ENCODE measurements at regions not wholly inside any gene's neighbourhood (a gene's known extent, or its start where the extent isn't known, plus 50 kb on each side); places are given as distances from the start of the nearest gene placed in this dataset.
"Not testable (repeated sequence)": the region's sequence is repeated elsewhere in the genome, so short reads cannot be mapped to it uniquely, and the experiment has no call there.

GRCh38 chr3:177476921-177477435 lies 279.7 kb upstream of the TBL1XR1 start:
- no peak for DNase-seq (ENCODE audit: low read depth)

- DNase-seq (ENCODE audit: low read depth), result no peak
These were observed 281.0 kb upstream of the TBL1XR1 start for GRCh38 chr3:177478170-177478867.

- DNase-seq (ENCODE audit: low read depth), result no peak
These were observed 282.3 kb upstream of the TBL1XR1 start for GRCh38 chr3:177479630-177480029.

- no peak for DNase-seq (ENCODE audit: low read depth)
These were observed 284.0 kb upstream of the TBL1XR1 start for GRCh38 chr3:177481329-177481728.

GRCh38 chr3:177482048-177482691 lies 284.9 kb upstream of the TBL1XR1 start:
- DNase-seq (ENCODE audit: low read depth), result no peak

GRCh38 chr3:177483182-177483967 lies 286.1 kb upstream of the TBL1XR1 start:
- DNase-seq (ENCODE audit: low read depth), result no peak

GRCh38 chr3:177484206-177484605 lies 286.9 kb upstream of the TBL1XR1 start:
- no peak for DNase-seq (ENCODE audit: low read depth)

- no peak for DNase-seq (ENCODE audit: low read depth)
These were observed 287.6 kb upstream of the TBL1XR1 start for GRCh38 chr3:177484926-177485325.

- no peak for DNase-seq (ENCODE audit: low read depth)
These were observed 290.4 kb upstream of the TBL1XR1 start for GRCh38 chr3:177487635-177488186.

- DNase-seq (ENCODE audit: low read depth), result no peak
These were observed 291.5 kb upstream of the TBL1XR1 start for GRCh38 chr3:177488740-177489139.

- DNase-seq (ENCODE audit: low read depth), result no peak
These were observed 293.3 kb upstream of the TBL1XR1 start for GRCh38 chr3:177490626-177491025.

- no peak for DNase-seq (ENCODE audit: low read depth)
These were observed 294.2 kb upstream of the TBL1XR1 start for GRCh38 chr3:177491296-177492032.

GRCh38 chr3:177493091-177493490 lies 295.8 kb upstream of the TBL1XR1 start:
- DNase-seq (ENCODE audit: low read depth), result no peak

GRCh38 chr3:177494216-177494615 lies 296.9 kb upstream of the TBL1XR1 start:
- no peak for DNase-seq (ENCODE audit: low read depth)

- no peak for DNase-seq (ENCODE audit: low read depth)
These were observed 298.3 kb upstream of the TBL1XR1 start for GRCh38 chr3:177495566-177495965.

- no peak for DNase-seq (ENCODE audit: low read depth)
These were observed 301.0 kb upstream of the TBL1XR1 start for GRCh38 chr3:177498037-177498857.

- DNase-seq (ENCODE audit: low read depth), result not testable (repeated sequence)
These were observed 301.8 kb upstream of the TBL1XR1 start for GRCh38 chr3:177499039-177499438.

GRCh38 chr3:177499779-177500423 lies 302.6 kb upstream of the TBL1XR1 start:
- DNase-seq (ENCODE audit: low read depth), result no peak

- no peak for DNase-seq (ENCODE audit: low read depth)
These were observed 313.5 kb upstream of the TBL1XR1 start for GRCh38 chr3:177510693-177511216.

All from activated T-cell treated with anti-CD3 and anti-CD28 coated beads for 24 hours (primary cell).